HG02870 (cell line): ENCODE measurements at regions not wholly inside any gene's neighbourhood (a gene's known extent, or its start where the extent isn't known, plus 50 kb on each side); places are given as distances from the start of the nearest gene placed in this dataset.

Experiments used
- ATAC-seq: cut with Tn5 transposase; IDR thresholded peaks from one replicate; pipeline ENCODE4 v1.9.1; 2021; ENCODE audit warnings: mild to moderate bottlenecking, moderate library complexity; ENCODE audit not compliant: unreplicated experiment

GRCh38 chr5:74268297-74268696 lies 372.2 kb downstream of the ENC1 start:
- no peak for ATAC-seq

- ATAC-seq: no peak
Observed at GRCh38 chr5:74266836-74267235, 373.7 kb downstream of the ENC1 start.

GRCh38 chr5:74266132-74266531 lies 374.4 kb downstream of the ENC1 start:
- no peak for ATAC-seq

- no peak for ATAC-seq
Observed at GRCh38 chr5:74262544-74263207, 377.9 kb downstream of the ENC1 start.

GRCh38 chr5:74261866-74262265 lies 378.7 kb downstream of the ENC1 start:
- no peak for ATAC-seq

- ATAC-seq: no peak
Observed at GRCh38 chr5:74261421-74261820, 379.1 kb downstream of the ENC1 start.

- no peak for ATAC-seq
Observed at GRCh38 chr5:74259572-74259971, 381.0 kb downstream of the ENC1 start.

GRCh38 chr5:74258314-74258665 lies 382.2 kb downstream of the ENC1 start:
- ATAC-seq: no peak

GRCh38 chr5:74257645-74258313 lies 382.7 kb downstream of the ENC1 start:
- ATAC-seq: peak; percentile 70

- no peak for ATAC-seq
Observed at GRCh38 chr5:74257060-74257527, 383.4 kb downstream of the ENC1 start.

- no peak for ATAC-seq
Observed at GRCh38 chr5:74255692-74256392, 384.7 kb downstream of the ENC1 start.

- ATAC-seq: no peak
Observed at GRCh38 chr5:74254257-74254656, 386.3 kb downstream of the ENC1 start.

- no peak for ATAC-seq
Observed at GRCh38 chr5:74252044-74252443, 388.5 kb downstream of the ENC1 start.

- ATAC-seq: no peak
Observed at GRCh38 chr5:74251141-74252035, 389.1 kb downstream of the ENC1 start.

GRCh38 chr5:74250304-74251102 lies 390.0 kb downstream of the ENC1 start:
- no peak for ATAC-seq

- ATAC-seq: no peak
Observed at GRCh38 chr5:74248576-74248975, 392.0 kb downstream of the ENC1 start.

GRCh38 chr5:74244406-74244805 lies 396.1 kb downstream of the ENC1 start:
- no peak for ATAC-seq

GRCh38 chr5:74243634-74244033 lies 396.9 kb downstream of the ENC1 start:
- ATAC-seq: no peak

GRCh38 chr5:74242516-74242915 lies 398.0 kb downstream of the ENC1 start:
- ATAC-seq: no peak

GRCh38 chr5:74241751-74242140 lies 398.8 kb downstream of the ENC1 start:
- no peak for ATAC-seq
